Esophagus squamous epithelium (tissue), 5 donors: ENCODE measurements at regions not wholly inside any gene's neighbourhood (a gene's known extent, or its start where the extent isn't known, plus 50 kb on each side); places are given as distances from the start of the nearest gene placed in this dataset.

Source experiments
- DNase-seq: peaks from one replicate; lab custom pipeline; 2025; lab: John Stamatoyannopoulos, UW
- H3K27ac ChIP-seq, 4 donors: fragments of 200-600 bp; sonication (generic); one replicate each; pipeline ENCODE4 v1.5.1; 2016 to 2019; ENCODE audit warnings: mild to moderate bottlenecking in 1 of 4
- H3K27me3 ChIP-seq, 4 donors: fragments of 200-600 bp; sonication (generic); 1 replicate in 3 of 4; 2 replicates in 1 of 4; pipeline versions ENCODE4 v1.5.1 to v1.6.0; 2017 to 2021; ENCODE audit warnings: antibody characterized with exemption in 1 of 4
- H3K36me3 ChIP-seq, 3 donors: fragments of 200-600 bp; sonication (generic); one replicate each; pipeline ENCODE4 v1.5.1; 2016 to 2019
- H3K4me1 ChIP-seq, 3 donors: fragments of 200-600 bp; sonication (generic); one replicate each; pipeline ENCODE4 v1.5.1; 2017 to 2019
- H3K4me3 ChIP-seq, 4 donors: fragments of 200-600 bp; sonication (generic); 1 replicate in 3 of 4; 2 replicates in 1 of 4; pipeline ENCODE4 v1.5.1; 2016 to 2019; ENCODE audit warnings: mild to moderate bottlenecking in 2 of 4, moderate library complexity in 1 of 4
- H3K9me3 ChIP-seq, 3 donors: fragments of 200-600 bp; sonication (generic); one replicate each; pipeline ENCODE4 v1.5.1; 2016 to 2019
- POLR2A ChIP-seq, 4 donors: fragments of 450-650 bp; IDR thresholded peaks; one replicate each; pipeline ENCODE4 v1.6.1; 2017; ENCODE audit warnings: antibody characterized with exemption in 4 of 4, mild to moderate bottlenecking in 4 of 4, moderate library complexity in 3 of 4
- WGBS, 2 donors: methylation state at CpG; one replicate each; pipeline ENCODE4 v1.1.5; 2018; 5-methylcytosine and 5-hydroxymethylcytosine counted together
- intact Hi-C: fragments of 100-400 bp; cut with DNase I; formaldehyde crosslinking; loops from one replicate; pipeline ENCODE4 v1.15.0; 2022
- TF ChIP-seq, protein P1 (sequence below), 6 experiments: fragments of 450-650 bp in 4 of 6; fragments of 200-600 bp in 2 of 6; sonication (generic) in 2 of 6; IDR thresholded peaks; one replicate each; pipeline ENCODE4 v1.5.1; 2016 to 2019; ENCODE audit warnings: antibody characterized with exemption in 6 of 6, mild to moderate bottlenecking in 4 of 6, moderate library complexity in 4 of 6
- donor health status: DM: yes; HTN: yes; CAD: no.

DNA sequence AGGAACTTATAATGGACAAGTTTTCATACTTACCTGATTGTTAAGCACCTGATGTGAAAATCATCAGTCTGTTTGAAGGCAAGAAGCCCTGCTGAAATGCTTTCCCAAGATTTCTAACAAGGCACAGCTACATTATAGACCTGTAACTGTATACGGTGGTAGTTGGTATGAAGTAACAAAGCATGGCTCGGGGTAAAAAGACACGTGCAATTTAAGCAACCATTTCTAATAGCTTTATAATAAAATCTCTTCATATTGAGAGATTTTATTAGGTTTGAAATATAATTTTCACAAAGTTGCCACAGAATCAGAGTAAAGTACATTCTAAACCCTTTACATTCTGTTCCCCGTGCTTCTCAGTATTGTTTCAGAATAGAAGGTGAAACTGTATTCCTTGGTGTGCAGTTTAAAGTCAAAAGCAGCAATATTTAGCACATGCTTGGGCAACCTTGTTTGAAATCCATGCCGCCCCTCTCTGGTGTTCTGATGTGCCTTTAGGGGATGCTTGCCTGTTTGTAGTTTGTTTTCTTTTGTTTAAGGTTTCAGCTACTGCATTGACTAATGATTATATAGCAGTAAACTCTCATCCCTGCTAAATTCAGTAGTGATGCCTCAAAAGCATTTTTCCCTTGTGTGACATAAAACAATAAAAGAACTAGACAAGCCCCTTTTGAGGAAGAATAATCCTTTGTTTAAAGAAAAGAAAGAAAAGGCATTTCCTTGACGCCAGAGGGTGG, 125.2 kb upstream of the OBI1 start:
- H3K9me3 ChIP-seq: no peaks in the 10 kb centered on the region
- TF ChIP-seq, protein P1, sequence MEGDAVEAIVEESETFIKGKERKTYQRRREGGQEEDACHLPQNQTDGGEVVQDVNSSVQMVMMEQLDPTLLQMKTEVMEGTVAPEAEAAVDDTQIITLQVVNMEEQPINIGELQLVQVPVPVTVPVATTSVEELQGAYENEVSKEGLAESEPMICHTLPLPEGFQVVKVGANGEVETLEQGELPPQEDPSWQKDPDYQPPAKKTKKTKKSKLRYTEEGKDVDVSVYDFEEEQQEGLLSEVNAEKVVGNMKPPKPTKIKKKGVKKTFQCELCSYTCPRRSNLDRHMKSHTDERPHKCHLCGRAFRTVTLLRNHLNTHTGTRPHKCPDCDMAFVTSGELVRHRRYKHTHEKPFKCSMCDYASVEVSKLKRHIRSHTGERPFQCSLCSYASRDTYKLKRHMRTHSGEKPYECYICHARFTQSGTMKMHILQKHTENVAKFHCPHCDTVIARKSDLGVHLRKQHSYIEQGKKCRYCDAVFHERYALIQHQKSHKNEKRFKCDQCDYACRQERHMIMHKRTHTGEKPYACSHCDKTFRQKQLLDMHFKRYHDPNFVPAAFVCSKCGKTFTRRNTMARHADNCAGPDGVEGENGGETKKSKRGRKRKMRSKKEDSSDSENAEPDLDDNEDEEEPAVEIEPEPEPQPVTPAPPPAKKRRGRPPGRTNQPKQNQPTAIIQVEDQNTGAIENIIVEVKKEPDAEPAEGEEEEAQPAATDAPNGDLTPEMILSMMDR (IDR thresholded peaks at IDR 0.05): no peak
- TF ChIP-seq POLR2A (IDR thresholded peaks at IDR 0.05): no peak
- peaks cover 0 to 3% (median 0%) of the 10 kb centered on the region in 4 donors for H3K27me3 ChIP-seq
- no peaks in the 10 kb centered on the region for H3K36me3 ChIP-seq
- H3K4me1 ChIP-seq: no peaks in the 10 kb centered on the region
- no peak overlapping the region for H3K4me3 ChIP-seq
- WGBS, 2 donors: 47 to 52% methylated on average over 6 of the region's 6 CpGs
- no peak for DNase-seq
- intact Hi-C loops: no loop called here
- H3K27ac ChIP-seq: no peak overlapping the region

DNA sequence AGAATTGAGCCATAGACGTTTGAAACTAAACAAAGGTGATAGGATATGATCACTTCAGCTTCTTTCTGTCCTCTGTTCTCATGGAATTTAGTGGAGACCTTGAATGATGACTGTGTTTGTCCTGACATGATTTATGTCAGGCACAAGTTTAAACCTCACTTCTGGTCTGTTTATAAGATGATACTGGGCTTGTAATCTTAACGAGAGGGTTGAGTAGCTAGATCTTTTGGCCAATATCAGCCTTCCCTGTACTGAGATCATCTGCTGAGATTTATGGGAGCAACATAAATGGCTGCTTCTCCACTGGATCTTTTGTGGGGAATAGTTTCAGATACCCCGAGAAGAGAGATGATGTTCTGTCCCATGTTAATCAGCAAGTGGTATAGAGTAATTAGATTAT, 121.8 kb upstream of the OBI1 start:
- no peaks in the 10 kb centered on the region for H3K36me3 ChIP-seq
- no peak overlapping the region for H3K4me3 ChIP-seq
- H3K27me3 ChIP-seq: peaks cover 0 to 14% (median 0%) of the 10 kb centered on the region in 4 donors
- DNase-seq: no peak
- WGBS, 2 donors: 29 to 42% methylated on average over 3 of the region's 3 CpGs
- no peaks in the 10 kb centered on the region for H3K9me3 ChIP-seq
- no peaks in the 10 kb centered on the region for H3K4me1 ChIP-seq
- no peak for TF ChIP-seq POLR2A (IDR thresholded peaks at IDR 0.05)
- TF ChIP-seq, protein P1 (IDR thresholded peaks at IDR 0.05): no peak
- intact Hi-C loops: no loop called here
- no peak overlapping the region for H3K27ac ChIP-seq

DNA sequence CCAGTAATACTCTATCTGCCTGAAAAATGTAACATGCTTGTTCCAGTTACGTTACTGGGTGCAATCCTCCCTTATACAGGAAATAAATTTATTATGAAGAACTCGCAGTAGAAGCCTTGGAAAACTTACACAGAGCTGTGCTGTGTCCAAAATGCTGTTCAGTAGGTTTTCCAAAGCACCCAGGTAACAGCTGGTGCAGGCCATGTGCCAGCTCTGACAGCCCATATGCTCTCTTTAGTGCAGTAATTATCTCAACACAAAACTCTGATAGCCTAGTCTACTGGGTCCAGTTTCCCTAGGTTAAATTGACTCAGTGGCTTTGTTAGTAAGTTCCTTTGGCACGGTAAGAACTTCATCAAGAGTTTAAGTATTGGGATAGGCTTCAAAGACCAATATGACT, 120.7 kb upstream of the OBI1 start:
- H3K4me1 ChIP-seq: no peaks in the 10 kb centered on the region
- no peak overlapping the region for H3K4me3 ChIP-seq
- no peak for TF ChIP-seq POLR2A (IDR thresholded peaks at IDR 0.05)
- TF ChIP-seq, protein P1 (IDR thresholded peaks at IDR 0.05): no peak
- intact Hi-C loops: no loop called here
- no peaks in the 10 kb centered on the region for H3K36me3 ChIP-seq
- WGBS, 2 donors: 55 to 66% methylated on average over 3 of the region's 3 CpGs
- no peak overlapping the region for H3K27ac ChIP-seq
- DNase-seq: no peak
- H3K9me3 ChIP-seq: no peaks in the 10 kb centered on the region
- H3K27me3 ChIP-seq: peaks cover 0 to 14% (median 0%) of the 10 kb centered on the region in 4 donors

DNA sequence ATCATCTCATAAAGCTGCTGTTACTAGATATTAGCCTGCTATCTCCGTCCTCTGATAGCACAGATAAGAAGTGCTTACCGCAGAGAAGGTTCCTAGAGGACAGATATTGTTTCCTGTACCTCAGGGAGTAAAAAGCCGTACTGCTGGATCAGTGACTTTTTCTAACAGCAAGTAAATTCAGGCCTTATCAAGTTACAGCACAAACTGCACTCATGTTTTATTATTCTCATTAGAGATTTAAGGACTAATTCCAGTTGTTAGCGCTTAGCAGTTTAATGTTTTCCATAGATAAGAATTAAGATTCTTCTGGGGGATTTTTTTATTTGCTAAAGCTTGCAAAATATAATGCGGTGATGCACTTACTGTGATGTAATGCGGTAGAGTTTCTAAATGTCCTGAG, 119.0 kb upstream of the OBI1 start:
- Histone ChIP-seq H3K36me3 (no peaks in the 10 kb centered on the region), H3K4me1 (no peaks in the 10 kb centered on the region), H3K27ac (no peak overlapping the region), H3K27me3 (peaks cover 0 to 11% (median 0%) of the 10 kb centered on the region in 4 donors), H3K9me3 (no peaks in the 10 kb centered on the region), H3K4me3 (no peak overlapping the region)
- 55 to 58% methylated on average over 6 of the region's 6 CpGs for WGBS, 2 donors
- TF ChIP-seq, protein P1 (IDR thresholded peaks at IDR 0.05): no peak
- no peak for DNase-seq
- intact Hi-C loops: no loop called here

DNA sequence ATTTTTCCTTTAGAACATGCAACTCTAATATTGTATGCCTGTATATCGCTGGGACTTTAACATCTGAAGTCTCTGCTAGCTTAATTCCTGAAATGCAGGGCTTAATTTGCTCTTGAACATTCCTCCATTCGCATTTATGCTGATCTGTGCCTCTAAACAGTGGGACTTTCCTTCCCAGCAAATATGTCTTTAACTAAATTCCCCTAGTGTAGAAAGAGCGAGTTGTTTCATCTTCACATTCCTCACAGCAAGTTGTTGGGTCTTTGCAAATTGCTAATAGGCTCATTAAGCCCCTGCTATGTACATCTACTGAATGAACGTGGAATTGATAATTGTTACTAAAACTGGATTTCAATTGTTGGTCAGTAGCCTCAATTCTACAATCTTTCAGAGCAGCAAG, 118.4 kb upstream of the OBI1 start:
- H3K9me3 ChIP-seq: no peaks in the 10 kb centered on the region
- no peaks in the 10 kb centered on the region for H3K4me1 ChIP-seq
- peaks cover 0 to 11% (median 0%) of the 10 kb centered on the region in 4 donors for H3K27me3 ChIP-seq
- WGBS, 2 donors: 46 to 48% methylated on average over 4 of the region's 4 CpGs
- H3K4me3 ChIP-seq: no peak overlapping the region
- no peak overlapping the region for H3K27ac ChIP-seq
- no peaks in the 10 kb centered on the region for H3K36me3 ChIP-seq
- TF ChIP-seq, protein P1 (IDR thresholded peaks at IDR 0.05): no peak
- no peak for TF ChIP-seq POLR2A (IDR thresholded peaks at IDR 0.05)
- intact Hi-C loops: no loop called here
- DNase-seq: no peak
